GM13976 (cell line): ENCODE measurements at regions not wholly inside any gene's neighbourhood (a gene's known extent, or its start where the extent isn't known, plus 50 kb on each side); places are given as distances from the start of the nearest gene placed in this dataset.

Source experiments
- DNase-seq: peaks from one replicate; pipeline ENCODE4 v3.0.0; 2012; ENCODE audit warnings: low spot score
- in situ Hi-C: fragments of 300-500 bp; cut with MboI; formaldehyde crosslinking; loops from one replicate; pipeline ENCODE4 v1.12.0; 2022; ENCODE audit warnings: low sequenced_read_pairs, mixed read lengths, inconsistent platforms; ENCODE audit not compliant: unreplicated experiment
- TF ChIP-seq, protein P1 (sequence below): IDR thresholded peaks from 2 replicates; pipeline ENCODE4 v1.5.1; 2012; ENCODE audit warnings: borderline replicate concordance, mild to moderate bottlenecking; ENCODE audit not compliant: insufficient read depth; ENCODE audit errors: extremely low read depth, missing control alignments, control extremely low read depth

DNA sequence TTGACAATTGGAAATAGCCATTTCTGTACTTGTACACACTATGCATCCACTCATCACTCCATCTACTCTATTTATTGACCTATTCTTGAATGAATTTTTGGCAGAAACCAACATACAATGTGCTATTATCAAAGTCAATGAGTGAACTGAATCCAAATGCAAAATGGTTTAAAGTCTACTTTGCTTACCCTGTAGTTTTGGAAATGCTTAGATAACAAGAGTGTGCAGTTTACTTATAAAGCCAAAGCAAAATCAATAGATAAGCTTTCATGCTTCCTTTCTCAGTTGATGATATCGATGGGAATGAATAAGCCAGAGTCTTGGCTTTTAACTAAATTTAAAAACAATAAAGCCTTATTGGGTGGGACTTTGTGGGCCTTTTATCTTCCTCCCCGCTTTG, 58.9 kb upstream of the SPANXB1 start:
- TF ChIP-seq, protein P1, sequence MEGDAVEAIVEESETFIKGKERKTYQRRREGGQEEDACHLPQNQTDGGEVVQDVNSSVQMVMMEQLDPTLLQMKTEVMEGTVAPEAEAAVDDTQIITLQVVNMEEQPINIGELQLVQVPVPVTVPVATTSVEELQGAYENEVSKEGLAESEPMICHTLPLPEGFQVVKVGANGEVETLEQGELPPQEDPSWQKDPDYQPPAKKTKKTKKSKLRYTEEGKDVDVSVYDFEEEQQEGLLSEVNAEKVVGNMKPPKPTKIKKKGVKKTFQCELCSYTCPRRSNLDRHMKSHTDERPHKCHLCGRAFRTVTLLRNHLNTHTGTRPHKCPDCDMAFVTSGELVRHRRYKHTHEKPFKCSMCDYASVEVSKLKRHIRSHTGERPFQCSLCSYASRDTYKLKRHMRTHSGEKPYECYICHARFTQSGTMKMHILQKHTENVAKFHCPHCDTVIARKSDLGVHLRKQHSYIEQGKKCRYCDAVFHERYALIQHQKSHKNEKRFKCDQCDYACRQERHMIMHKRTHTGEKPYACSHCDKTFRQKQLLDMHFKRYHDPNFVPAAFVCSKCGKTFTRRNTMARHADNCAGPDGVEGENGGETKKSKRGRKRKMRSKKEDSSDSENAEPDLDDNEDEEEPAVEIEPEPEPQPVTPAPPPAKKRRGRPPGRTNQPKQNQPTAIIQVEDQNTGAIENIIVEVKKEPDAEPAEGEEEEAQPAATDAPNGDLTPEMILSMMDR, result no peak
- DNase-seq, result no peak
- in situ Hi-C loops, result no loop called here

GRCh38 chrX:140944710-140945109, 57.7 kb upstream of the SPANXB1 start:
- in situ Hi-C loops, result no loop called here
- TF ChIP-seq, protein P1, result no peak
- no peak for DNase-seq

DNA sequence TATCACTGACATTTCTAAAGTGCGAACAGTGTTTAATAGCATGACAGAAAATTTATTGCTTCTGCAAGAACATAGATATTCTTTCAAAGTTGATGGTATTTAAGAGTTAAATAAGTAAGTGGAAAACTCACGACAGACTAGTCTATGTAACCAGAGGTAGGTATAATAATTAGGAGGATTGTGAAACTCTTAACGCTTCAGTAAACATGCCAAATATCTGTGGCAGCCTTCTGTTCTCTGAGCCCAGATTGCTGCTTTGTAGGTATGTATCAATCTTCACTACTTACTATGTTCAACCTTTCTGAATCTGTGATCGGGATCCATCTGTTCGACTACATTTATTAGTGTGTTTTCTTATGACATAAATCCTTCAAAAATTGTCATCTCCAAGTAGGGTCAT, 53.6 kb upstream of the SPANXB1 start:
- TF ChIP-seq, protein P1, result no peak
- DNase-seq, result no peak
- in situ Hi-C loops, result no loop called here

DNA sequence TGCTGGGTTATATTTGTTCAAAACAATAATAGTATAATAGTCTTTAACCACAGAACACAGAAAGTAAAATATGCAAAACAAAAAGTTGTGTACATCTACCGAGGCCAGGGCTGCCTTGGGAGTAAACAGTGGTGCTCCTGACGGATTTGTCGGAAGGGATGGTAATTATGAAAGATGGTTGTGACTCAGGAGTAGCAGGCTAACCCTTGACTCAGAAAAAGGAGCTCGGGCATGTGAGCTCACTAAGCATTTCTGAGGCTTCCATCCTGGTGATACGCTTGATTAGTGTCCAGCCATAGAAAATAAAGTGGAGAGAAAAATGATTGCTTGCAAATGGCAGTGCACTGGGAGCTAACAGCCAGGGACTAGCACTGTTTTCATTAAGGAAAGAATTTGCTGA, 53.2 kb upstream of the SPANXB1 start:
- no peak for DNase-seq
- TF ChIP-seq, protein P1, result no peak
- in situ Hi-C loops, result no loop called here
